WTC11 (cell line): ENCODE measurements at regions not wholly inside any gene's neighbourhood (a gene's known extent, or its start where the extent isn't known, plus 50 kb on each side); places are given as distances from the start of the nearest gene placed in this dataset.

Experiments
- ATAC-seq: fragments of 200-7000 bp; cut with Tn5 transposase; 2 replicates; pipeline ENCODE4 v1.10.0; 2021; ENCODE audit warnings: mild to moderate bottlenecking, moderate library complexity
- CTCF ChIA-PET: fragments of 300-600 bp; sonication (Branson Sonifier 250); formaldehyde crosslinking; loops from one replicate; lab custom pipeline; 2021; ENCODE audit warnings: antibody characterized with exemption; lab: Charles Lee
- POLR2A ChIA-PET: fragments of 350-600 bp; sonication (Branson Sonifier 250); formaldehyde crosslinking; loops from one replicate; lab custom pipeline; 2021; ENCODE audit warnings: antibody characterized with exemption; lab: Charles Lee
- DNase-seq: peaks from one replicate; pipeline ENCODE4 v3.0.0; 2021; ENCODE audit warnings: low spot score
- H3K27ac Mint-ChIP-seq: 2 replicates; pipeline ENCODE4 v1.8.0; 2021; ENCODE audit warnings: mixed read lengths
- H3K27me3 Mint-ChIP-seq: 2 replicates; pipeline ENCODE4 v1.8.0; 2021; ENCODE audit warnings: low read depth, mild to moderate bottlenecking, moderate library complexity, mixed read lengths
- H3K36me3 Mint-ChIP-seq: 2 replicates; pipeline ENCODE4 v1.8.0; 2021; ENCODE audit warnings: mixed read lengths
- H3K4me1 Mint-ChIP-seq: 2 replicates; pipeline ENCODE4 v1.8.0; 2022; ENCODE audit warnings: mixed read lengths
- H3K4me3 Mint-ChIP-seq: 2 replicates; pipeline ENCODE4 v1.8.0; 2021; ENCODE audit warnings: mild to moderate bottlenecking, moderate library complexity, mixed read lengths
- H3K9me3 Mint-ChIP-seq: 2 replicates; pipeline ENCODE4 v1.8.0; 2021; ENCODE audit warnings: mixed read lengths
- FOXP1 ChIP-seq: sonication (generic); formaldehyde crosslinking; IDR thresholded peaks from 2 replicates; pipeline ENCODE4 v1.8.0; 2022; ENCODE audit warnings: missing genetic modification reagents, mild to moderate bottlenecking, moderate library complexity, borderline replicate concordance
- GTF2I ChIP-seq: fragments of 250-450 bp; sonication (Bioruptor Pico); conservative IDR thresholded peaks from 2 replicates; pipeline ENCODE4 v1.4.0; 2021; ENCODE audit warnings: mild to moderate bottlenecking
- JAZF1 ChIP-seq: fragments of 250-450 bp; sonication (Bioruptor Pico); IDR thresholded peaks from 2 replicates; pipeline ENCODE4 v1.9.0; 2021; ENCODE audit warnings: moderate library complexity, mild to moderate bottlenecking, inconsistent platforms
- KAT7 ChIP-seq: sonication (generic); formaldehyde crosslinking; IDR thresholded peaks from 2 replicates; pipeline ENCODE4 v1.8.1; 2023; ENCODE audit warnings: missing genetic modification reagents, mild to moderate bottlenecking, borderline replicate concordance
- NFE2L1 ChIP-seq: sonication (generic); formaldehyde crosslinking; IDR thresholded peaks from 2 replicates; pipeline ENCODE4 v1.8.1; 2023; ENCODE audit warnings: missing genetic modification reagents
- NR3C1 ChIP-seq: sonication (generic); formaldehyde crosslinking; conservative IDR thresholded peaks from 2 replicates; pipeline ENCODE4 v1.8.1; 2023; ENCODE audit warnings: low read depth, mild to moderate bottlenecking, missing genetic modification reagents
- PRRX2 ChIP-seq: fragments of 250-450 bp; sonication (Bioruptor Pico); IDR thresholded peaks from 2 replicates; pipeline ENCODE4 v1.8.0; 2021; ENCODE audit warnings: mild to moderate bottlenecking
- TCF7 ChIP-seq: sonication (generic); formaldehyde crosslinking; IDR thresholded peaks from 2 replicates; pipeline ENCODE4 v1.8.0; 2022; ENCODE audit warnings: mild to moderate bottlenecking, low read depth, missing genetic modification reagents, moderate library complexity
- ZNF232 ChIP-seq: sonication (generic); formaldehyde crosslinking; IDR thresholded peaks from 2 replicates; pipeline ENCODE4 v1.8.0; 2022; ENCODE audit warnings: mild to moderate bottlenecking, missing genetic modification reagents
- ZNF671 ChIP-seq: fragments of 250-450 bp; sonication (Bioruptor Pico); IDR thresholded peaks from 2 replicates; pipeline ENCODE4 v1.8.0; 2021; ENCODE audit warnings: mild to moderate bottlenecking
- TF ChIP-seq, protein P1 (sequence below): fragments of 250-450 bp; sonication (Bioruptor Pico); IDR thresholded peaks from 2 replicates; pipeline ENCODE4 v2.1.2; 2022; ENCODE audit warnings: mild to moderate bottlenecking, moderate library complexity
- TF ChIP-seq, protein P2 (sequence below): sonication (generic); formaldehyde crosslinking; IDR thresholded peaks from 2 replicates; pipeline ENCODE4 v1.8.0; 2022; ENCODE audit warnings: mild to moderate bottlenecking, missing genetic modification reagents
- TF ChIP-seq, protein P3 (sequence below): sonication (generic); formaldehyde crosslinking; conservative IDR thresholded peaks from 2 replicates; pipeline ENCODE4 v1.8.1; 2022; ENCODE audit warnings: mild to moderate bottlenecking, missing genetic modification reagents
- TF ChIP-seq, protein P4 (sequence below): fragments of 200-600 bp; IDR thresholded peaks from 2 replicates; pipeline ENCODE4 v1.8.0; 2022; ENCODE audit warnings: antibody characterized with exemption
- TF ChIP-seq, protein P5 (sequence below): sonication (generic); formaldehyde crosslinking; IDR thresholded peaks from 2 replicates; pipeline ENCODE4 v1.8.1; 2023; ENCODE audit warnings: mild to moderate bottlenecking, missing genetic modification reagents, moderate library complexity
- TF ChIP-seq, protein P6 (sequence below): sonication (generic); formaldehyde crosslinking; IDR thresholded peaks from 2 replicates; pipeline ENCODE4 v1.8.0; 2022; ENCODE audit warnings: mild to moderate bottlenecking, missing genetic modification reagents
- TF ChIP-seq, protein P7 (sequence below): sonication (generic); formaldehyde crosslinking; IDR thresholded peaks from 2 replicates; pipeline ENCODE4 v1.8.0; 2022; ENCODE audit warnings: mild to moderate bottlenecking, missing genetic modification reagents
- TF ChIP-seq, protein P8 (sequence below): sonication (generic); formaldehyde crosslinking; IDR thresholded peaks from 2 replicates; pipeline ENCODE4 v1.8.1; 2023; ENCODE audit warnings: mild to moderate bottlenecking, moderate library complexity, missing genetic modification reagents

DNA sequence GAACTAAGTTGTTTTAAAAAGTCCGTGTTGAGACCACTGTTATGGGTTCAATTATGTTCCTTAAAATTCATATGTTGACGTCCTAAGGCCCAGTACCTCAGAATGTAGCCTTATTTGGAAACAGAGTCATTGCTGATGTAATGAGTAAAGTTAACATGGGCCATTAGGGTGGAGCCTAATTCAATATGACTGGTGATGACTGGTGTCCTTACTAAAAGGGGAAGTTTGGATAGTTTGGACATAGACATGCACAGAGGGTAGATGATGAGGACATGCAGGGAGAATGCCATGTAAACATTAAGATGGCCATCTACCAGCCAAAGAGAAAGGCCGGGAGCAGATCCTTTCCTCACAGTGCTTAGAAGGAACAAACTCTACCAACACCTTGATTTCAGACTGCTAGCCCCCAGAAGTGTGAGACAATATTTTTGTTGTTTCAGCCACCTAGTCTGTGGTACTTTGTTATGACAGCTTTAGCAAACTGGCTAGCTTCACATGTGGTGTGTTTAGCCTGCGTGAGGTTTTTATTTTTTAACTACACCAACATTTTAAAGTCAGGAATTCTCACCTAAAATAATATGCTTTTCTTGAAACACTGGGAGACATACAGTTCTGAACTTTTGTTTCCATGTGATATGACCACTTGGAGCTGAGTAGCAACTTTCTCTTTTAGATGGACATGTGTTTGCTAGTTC is 135.3 kb downstream of the YIPF5 start (continued):
- TF ChIP-seq, protein P1, sequence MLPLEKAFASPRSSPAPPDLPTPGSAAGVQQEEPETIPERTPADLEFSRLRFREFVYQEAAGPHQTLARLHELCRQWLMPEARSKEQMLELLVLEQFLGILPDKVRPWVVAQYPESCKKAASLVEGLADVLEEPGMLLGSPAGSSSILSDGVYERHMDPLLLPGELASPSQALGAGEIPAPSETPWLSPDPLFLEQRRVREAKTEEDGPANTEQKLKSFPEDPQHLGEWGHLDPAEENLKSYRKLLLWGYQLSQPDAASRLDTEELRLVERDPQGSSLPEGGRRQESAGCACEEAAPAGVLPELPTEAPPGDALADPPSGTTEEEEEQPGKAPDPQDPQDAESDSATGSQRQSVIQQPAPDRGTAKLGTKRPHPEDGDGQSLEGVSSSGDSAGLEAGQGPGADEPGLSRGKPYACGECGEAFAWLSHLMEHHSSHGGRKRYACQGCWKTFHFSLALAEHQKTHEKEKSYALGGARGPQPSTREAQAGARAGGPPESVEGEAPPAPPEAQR (CRISPR knock-in tag), result no peak

DNA sequence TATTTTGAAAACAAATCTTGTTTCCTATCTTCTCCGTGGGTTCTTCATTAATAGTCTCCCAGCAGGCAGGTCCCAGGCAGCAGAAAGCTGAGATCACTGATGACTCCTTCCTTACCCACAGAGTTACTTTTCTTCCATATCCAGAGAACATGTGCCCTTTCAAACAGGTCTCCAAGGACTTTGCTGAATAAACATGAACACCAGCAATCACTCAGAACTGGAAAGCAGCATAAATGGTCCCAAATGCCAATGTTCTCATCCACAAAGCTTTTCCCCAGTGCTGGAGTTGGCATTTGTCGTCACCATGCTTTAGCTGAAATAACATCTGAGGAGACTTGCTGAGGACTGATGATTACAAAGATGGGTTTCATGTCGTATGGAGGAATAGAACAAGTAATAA is 134.0 kb downstream of the YIPF5 start:
- ATAC-seq, result no peak
- CTCF ChIA-PET, result no interaction called here

DNA sequence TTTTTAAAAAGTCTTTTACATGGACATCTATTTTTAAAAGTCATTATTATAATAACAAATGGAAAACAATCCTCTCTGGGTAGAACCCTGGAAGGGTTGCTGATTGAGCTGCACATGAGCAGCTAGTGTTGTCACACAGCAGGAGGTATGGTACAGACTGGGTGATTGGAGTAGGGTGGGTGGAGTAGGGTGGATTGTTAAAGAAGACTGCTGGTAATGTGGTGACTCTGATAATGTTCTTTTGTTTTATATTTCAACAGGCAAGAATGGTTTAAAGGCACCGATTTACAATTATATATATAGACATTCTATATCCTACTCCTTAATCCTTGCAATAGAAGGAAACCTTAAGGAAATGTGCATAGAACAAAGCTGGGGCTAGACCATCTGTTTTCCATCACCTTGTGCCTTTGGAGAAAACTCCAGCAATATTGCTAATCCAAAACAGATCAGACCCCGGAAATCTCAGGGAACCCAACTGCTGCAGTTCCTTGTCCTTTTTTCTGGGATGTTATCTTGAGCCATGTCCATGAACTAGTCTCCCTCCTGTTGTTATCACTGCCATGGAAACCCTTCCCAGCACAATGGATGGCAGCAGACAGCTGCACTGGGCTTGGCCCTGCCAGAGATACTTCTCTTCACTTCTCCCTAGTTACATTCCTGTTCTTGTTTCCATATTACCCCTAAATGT is 129.7 kb downstream of the YIPF5 start:
- POLR2A ChIA-PET, result no interaction called here
- Mint-ChIP-seq H3K27ac (no peak overlapping the region), H3K36me3 (no peaks in the 10 kb centered on the region), H3K9me3 (peaks cover 12% of the 10 kb centered on the region), H3K27me3 (no peaks in the 10 kb centered on the region), H3K4me1 (no peaks in the 10 kb centered on the region), H3K4me3 (no peak overlapping the region)
- no peak for DNase-seq
- CTCF ChIA-PET, result no interaction called here
- TF ChIP-seq, protein P2, sequence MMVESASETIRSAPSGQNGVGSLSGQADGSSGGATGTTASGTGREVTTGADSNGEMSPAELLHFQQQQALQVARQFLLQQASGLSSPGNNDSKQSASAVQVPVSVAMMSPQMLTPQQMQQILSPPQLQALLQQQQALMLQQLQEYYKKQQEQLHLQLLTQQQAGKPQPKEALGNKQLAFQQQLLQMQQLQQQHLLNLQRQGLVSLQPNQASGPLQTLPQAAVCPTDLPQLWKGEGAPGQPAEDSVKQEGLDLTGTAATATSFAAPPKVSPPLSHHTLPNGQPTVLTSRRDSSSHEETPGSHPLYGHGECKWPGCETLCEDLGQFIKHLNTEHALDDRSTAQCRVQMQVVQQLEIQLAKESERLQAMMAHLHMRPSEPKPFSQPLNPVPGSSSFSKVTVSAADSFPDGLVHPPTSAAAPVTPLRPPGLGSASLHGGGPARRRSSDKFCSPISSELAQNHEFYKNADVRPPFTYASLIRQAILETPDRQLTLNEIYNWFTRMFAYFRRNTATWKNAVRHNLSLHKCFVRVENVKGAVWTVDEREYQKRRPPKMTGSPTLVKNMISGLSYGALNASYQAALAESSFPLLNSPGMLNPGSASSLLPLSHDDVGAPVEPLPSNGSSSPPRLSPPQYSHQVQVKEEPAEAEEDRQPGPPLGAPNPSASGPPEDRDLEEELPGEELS (CRISPR knock-in tag), result no peak
- TF ChIP-seq, protein P3, sequence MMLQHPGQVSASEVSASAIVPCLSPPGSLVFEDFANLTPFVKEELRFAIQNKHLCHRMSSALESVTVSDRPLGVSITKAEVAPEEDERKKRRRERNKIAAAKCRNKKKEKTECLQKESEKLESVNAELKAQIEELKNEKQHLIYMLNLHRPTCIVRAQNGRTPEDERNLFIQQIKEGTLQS (CRISPR knock-in tag), result no peak
- ATAC-seq, result peak; percentile 47

More for the DNA sequence above, 134.0 kb downstream of the YIPF5 start:
- DNase-seq, result no peak
- peaks cover 9% of the 10 kb centered on the region for H3K9me3 Mint-ChIP-seq
- TF ChIP-seq FOXP1 (no peak), TCF7 (CRISPR knock-in tag) (no peak), PRRX2 (CRISPR knock-in tag) (no peak), KAT7 (CRISPR knock-in tag) (no peak), JAZF1 (CRISPR knock-in tag) (no peak), NR3C1 (CRISPR knock-in tag) (no peak), ZNF671 (CRISPR knock-in tag) (no peak), ZNF232 (CRISPR knock-in tag) (no peak), GTF2I (CRISPR knock-in tag) (no peak), NFE2L1 (no peak)
- TF ChIP-seq, protein P4, sequence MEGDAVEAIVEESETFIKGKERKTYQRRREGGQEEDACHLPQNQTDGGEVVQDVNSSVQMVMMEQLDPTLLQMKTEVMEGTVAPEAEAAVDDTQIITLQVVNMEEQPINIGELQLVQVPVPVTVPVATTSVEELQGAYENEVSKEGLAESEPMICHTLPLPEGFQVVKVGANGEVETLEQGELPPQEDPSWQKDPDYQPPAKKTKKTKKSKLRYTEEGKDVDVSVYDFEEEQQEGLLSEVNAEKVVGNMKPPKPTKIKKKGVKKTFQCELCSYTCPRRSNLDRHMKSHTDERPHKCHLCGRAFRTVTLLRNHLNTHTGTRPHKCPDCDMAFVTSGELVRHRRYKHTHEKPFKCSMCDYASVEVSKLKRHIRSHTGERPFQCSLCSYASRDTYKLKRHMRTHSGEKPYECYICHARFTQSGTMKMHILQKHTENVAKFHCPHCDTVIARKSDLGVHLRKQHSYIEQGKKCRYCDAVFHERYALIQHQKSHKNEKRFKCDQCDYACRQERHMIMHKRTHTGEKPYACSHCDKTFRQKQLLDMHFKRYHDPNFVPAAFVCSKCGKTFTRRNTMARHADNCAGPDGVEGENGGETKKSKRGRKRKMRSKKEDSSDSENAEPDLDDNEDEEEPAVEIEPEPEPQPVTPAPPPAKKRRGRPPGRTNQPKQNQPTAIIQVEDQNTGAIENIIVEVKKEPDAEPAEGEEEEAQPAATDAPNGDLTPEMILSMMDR, result no peak
- TF ChIP-seq, protein P5, sequence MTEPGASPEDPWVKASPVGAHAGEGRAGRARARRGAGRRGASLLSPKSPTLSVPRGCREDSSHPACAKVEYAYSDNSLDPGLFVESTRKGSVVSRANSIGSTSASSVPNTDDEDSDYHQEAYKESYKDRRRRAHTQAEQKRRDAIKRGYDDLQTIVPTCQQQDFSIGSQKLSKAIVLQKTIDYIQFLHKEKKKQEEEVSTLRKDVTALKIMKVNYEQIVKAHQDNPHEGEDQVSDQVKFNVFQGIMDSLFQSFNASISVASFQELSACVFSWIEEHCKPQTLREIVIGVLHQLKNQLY, result no peak
- TF ChIP-seq, protein P6, sequence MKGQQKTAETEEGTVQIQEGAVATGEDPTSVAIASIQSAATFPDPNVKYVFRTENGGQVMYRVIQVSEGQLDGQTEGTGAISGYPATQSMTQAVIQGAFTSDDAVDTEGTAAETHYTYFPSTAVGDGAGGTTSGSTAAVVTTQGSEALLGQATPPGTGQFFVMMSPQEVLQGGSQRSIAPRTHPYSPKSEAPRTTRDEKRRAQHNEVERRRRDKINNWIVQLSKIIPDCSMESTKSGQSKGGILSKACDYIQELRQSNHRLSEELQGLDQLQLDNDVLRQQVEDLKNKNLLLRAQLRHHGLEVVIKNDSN (CRISPR knock-in tag), result no peak
- TF ChIP-seq, protein P7, sequence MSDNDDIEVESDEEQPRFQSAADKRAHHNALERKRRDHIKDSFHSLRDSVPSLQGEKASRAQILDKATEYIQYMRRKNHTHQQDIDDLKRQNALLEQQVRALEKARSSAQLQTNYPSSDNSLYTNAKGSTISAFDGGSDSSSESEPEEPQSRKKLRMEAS (CRISPR knock-in tag), result no peak
- TF ChIP-seq, protein P8, sequence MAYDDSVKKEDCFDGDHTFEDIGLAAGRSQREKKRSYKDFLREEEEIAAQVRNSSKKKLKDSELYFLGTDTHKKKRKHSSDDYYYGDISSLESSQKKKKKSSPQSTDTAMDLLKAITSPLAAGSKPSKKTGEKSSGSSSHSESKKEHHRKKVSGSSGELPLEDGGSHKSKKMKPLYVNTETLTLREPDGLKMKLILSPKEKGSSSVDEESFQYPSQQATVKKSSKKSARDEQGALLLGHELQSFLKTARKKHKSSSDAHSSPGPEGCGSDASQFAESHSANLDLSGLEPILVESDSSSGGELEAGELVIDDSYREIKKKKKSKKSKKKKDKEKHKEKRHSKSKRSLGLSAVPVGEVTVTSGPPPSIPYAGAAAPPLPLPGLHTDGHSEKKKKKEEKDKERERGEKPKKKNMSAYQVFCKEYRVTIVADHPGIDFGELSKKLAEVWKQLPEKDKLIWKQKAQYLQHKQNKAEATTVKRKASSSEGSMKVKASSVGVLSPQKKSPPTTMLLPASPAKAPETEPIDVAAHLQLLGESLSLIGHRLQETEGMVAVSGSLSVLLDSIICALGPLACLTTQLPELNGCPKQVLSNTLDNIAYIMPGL (CRISPR knock-in tag), result no peak
- no peaks in the 10 kb centered on the region for H3K36me3 Mint-ChIP-seq
- H3K4me3 Mint-ChIP-seq, result no peak overlapping the region
- no peaks in the 10 kb centered on the region for H3K27me3 Mint-ChIP-seq
- no peak overlapping the region for H3K27ac Mint-ChIP-seq
- H3K4me1 Mint-ChIP-seq, result no peaks in the 10 kb centered on the region
- POLR2A ChIA-PET, result no interaction called here
